Activated gamma-delta T cell treated with Interleukin-2 at 50 U/mL for 16 hours (primary cell): ENCODE measurements at regions not wholly inside any gene's neighbourhood (a gene's known extent, or its start where the extent isn't known, plus 50 kb on each side); places are given as distances from the start of the nearest gene placed in this dataset.

Experiments used
- DNase-seq: peaks from one replicate; pipeline ENCODE4 v3.0.0-alpha.2; 2020

DNA sequence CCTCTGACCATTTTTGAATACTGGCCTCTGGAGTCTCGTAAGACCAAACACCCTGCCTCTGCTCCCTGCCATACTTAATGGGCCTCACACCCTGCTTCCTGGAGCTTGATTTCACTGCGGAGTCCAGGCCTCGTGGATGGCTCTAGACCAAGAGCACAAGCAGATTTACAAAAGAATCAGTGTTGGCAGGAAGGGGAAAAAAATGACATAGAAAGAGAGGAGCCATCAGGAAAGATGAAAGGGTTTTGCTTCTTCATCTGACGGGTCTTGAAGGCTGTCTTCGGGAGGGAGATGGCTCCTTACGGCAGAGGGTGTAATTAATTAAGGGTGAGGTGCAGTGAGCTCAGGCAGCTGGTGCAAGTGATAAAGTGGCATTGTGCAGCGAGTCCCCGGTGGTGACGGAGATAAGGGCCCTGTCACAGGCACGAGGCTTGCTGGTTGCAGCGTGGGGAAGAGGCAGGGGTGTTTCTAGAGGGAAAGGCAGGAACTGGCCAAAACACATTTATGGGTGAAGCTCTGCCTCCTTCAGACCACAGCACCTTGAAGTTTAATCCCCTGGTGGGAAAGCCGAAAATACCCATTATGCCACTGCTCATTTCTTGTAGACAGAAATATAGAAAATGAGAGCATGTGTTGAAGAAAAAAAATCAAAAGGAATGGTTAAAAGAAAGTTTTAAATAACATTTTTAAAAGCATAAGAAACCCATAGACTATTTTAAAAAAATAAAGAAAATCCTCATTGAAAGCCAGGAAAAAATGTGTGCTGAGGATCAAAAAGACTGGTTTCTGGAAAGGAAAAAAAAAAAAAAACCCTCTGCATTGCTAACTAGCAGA is 128.6 kb upstream of the LRFN2 start:
- no peak for DNase-seq

DNA sequence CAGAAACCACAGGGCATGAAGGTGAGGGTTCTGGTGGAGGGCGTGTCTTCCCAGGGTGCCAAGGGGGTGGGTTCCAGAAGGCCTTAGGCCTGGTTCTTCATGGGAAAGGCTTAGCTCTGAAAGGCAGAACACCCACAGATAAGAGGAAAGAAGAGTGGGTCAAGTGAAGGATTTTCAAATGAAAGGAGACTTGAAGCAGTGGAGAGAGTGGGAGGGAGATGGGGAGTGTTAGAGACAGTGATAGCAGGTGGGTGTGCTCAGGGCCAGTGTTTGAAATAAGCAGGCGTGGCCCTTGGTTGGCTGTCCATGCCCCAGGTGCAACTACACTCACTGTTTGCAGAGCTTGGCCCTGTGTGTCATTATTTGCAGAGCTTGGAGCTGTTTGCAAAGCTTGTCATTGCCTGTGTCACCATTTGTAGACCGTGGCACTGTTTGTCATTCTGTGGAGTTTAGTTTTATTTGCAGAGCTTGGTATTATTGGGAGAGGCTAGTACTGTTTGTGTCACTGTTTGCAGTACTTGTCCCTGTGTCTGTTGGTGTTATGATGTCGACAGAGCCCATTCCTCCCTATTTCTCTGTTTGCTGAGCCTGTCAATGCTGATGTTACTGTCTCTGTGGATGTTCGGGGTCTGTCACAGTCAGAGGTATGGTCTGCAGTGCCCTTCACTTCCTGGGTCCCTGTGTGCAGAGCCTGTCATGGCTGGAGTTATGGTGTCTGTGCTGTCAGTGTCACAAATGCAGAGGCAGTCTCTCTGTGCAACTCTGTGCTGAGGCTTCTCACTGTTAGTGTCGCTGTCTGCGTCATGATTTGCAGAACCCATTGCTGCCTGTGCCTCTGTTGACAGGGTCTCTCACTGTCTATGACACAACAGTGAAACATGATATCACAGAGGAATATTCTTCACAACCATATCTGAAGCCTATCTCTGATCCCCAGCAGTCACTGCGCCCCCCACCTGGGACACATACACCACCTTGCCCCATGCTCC is 127.7 kb upstream of the LRFN2 start:
- no peak for DNase-seq

DNA sequence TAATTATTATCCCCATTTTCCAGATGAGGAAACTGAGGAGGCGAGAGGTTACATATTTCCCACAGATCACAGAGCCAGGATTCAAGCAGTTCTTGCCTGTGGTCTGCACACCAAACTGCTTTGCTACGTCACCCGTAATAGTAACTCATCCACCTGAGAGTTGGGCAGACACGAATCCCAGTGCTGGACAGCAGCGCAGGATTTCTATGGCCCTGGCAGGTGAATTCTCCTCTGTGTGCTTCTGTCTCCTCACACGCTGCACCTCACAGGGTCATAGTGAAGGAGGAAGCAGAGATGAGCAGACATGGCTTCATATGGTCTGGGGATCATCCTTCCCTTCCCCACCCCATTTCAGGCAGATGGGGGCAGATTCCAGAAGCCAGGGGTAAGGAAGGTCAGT is 127.0 kb upstream of the LRFN2 start:
- no peak for DNase-seq

DNA sequence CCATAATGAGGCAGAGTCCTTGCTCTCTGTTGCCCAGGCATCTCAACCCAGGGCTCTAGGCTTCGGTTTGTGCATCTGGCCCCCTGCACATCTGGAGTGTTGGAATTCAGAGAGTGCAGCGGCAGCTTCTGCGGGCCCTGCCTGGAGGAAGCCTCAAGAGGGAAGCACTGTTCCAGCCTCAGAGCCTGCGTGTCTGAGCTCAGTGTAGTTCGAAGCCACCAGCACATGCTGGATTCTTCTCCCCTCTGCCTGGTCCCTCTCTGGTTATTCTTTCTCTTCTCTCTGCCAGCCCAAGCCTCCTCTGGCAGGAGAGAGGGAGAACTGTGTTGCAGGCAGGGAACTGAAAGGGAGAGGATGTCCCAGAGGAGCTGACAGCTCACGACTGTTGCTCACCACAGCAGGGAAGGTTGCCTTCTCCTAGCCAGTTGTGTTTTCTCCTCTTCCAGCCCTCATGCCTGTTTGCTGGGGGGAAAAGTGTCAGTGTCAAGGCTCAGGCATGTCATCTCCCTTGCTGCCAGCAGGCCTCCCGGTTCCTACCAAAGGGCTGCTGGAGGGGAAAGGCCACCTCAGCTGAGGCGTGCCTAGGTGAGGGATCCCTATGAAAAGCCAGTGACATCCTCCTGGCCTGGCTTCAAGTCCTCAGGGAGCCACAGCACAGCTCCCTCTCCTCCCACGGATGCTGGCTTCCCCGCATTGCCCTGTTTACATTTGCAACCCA is 126.0 kb upstream of the LRFN2 start:
- no peak for DNase-seq

- no peak for DNase-seq
Measured at GRCh38 chr6:40710626-40711330, 123.6 kb upstream of the LRFN2 start.

- DNase-seq: no peak
Measured at GRCh38 chr6:40708049-40708448, 120.9 kb upstream of the LRFN2 start.

- DNase-seq: no peak
Measured at GRCh38 chr6:40706178-40706577, 119.0 kb upstream of the LRFN2 start.

GRCh38 chr6:40705354-40705753 is 118.2 kb upstream of the LRFN2 start:
- no peak for DNase-seq

DNA sequence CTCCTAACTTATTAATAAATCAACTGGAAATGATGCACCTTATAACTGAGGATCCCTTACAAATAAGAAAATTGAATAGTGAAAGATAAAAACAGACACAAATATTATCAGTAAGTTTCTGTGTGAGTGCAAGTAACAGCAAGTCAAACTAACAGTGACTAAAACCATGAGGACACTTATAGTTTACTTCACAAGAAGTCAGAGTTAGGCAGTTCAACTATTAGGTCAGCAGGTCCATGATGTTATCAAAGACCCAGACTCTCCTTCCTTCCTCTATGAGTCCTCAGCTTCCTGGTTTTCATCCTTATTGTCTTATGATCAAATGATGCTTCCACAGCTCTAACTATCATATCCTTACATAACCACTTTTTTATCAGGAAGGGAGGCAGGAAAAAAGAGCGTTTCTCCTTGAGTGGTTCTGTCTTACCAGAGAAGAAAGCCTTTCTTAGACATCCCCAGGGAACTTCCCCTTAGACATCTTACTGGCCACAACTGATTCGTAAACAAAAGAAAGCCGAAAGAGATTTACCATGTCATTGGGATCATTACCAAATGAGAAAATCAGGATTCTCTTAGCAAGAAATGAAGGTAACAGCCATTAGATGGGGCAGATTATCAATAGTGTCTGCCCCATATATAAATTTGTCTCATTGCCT is 114.3 kb upstream of the LRFN2 start:
- DNase-seq: no peak

GRCh38 chr6:40700006-40700580 is 112.9 kb upstream of the LRFN2 start:
- DNase-seq: no peak

DNA sequence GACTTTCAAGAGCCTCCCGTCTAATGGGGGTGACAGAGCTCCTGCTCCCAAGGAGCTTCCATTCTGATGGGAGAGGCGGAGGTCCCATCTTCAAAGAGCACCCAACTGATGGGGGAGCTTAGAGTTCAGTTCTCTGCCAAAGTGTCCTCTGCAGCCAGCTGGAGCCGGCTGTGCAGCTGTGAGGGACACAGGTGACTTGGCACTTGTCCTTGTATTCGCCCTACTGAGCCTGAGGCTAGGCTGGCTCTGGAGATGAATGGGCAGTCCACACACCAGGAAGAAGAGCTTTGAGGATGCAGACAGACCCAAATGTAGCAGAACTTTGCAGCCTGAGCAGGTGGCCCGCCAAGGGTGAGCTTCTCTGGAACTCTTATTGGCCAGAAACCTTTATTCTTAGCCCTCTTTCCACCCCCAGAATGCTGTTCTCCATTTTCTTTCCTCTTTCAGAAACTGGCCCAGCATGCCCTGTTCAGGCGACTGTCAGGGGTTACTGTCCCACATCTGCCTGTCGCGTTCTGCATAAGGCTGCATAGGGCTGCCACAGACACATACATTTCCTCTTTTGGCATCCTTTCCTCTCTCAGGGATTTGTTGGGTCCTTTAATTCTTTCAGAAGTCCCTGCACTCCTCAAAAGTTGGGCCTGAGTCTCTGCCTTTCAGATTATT is 108.7 kb upstream of the LRFN2 start:
- no peak for DNase-seq

- no peak for DNase-seq
Measured at GRCh38 chr6:40695114-40695513, 108.0 kb upstream of the LRFN2 start.

DNA sequence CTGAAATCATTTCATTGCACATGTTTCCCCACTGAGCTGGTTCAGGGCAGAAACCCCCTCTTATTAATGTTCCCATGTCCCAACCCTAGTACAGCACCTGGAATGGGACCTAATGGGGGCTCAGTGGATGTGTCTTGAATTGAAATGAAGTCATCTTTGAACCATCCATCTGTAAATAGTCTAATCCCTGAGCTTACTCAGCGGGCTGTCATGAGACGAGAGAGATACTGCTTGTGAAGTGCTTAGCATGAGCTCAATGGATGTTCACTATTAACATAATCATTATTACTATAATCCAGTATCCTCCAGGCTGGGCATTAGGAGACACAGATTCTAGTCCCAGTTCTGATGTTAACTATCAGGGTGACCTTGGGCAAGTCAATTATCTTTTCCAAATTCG is 106.6 kb upstream of the LRFN2 start:
- no peak for DNase-seq

DNA sequence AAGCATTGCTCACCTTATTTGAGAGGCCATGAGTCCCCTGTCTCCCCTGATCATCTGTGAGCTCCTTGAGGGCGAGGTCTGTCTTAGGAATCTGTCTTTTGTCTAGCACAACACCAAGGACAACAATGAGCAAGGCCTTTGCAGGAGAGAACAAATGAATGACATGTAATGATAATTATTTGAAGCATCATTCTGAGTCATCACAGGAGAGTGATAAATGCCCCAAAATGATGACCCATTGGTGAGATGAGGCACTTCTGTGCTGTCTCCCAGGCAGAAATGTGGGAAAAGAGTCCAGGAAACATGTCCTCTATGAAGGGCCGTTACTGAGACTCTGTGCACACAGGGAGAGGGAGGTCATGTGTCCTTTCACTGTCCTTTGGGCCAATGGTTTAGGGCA is 105.2 kb upstream of the LRFN2 start:
- DNase-seq: no peak

GRCh38 chr6:40689185-40689584 is 102.0 kb upstream of the LRFN2 start:
- no peak for DNase-seq

GRCh38 chr6:40688214-40688761 is 101.1 kb upstream of the LRFN2 start:
- no peak for DNase-seq

DNA sequence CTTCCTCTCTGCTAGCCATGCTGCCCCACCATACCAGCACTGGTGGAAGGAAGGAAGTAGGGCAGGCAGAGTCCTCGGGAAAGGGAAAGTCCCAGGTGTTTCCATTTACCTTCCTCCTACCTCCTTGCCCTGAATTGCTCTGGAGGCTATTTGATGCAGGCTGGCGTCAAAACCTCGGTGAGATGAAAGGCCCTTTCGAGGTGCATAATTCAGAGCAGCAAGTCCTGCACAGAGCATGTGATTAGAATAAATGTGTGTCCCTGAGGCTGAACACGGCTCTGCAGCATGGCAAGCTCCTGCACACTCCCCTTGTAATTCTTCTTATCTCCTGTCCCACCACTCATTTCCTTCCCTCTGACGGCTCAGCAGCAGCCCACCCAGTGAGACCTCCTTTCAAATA is 98.7 kb upstream of the LRFN2 start:
- DNase-seq: no peak

GRCh38 chr6:40681622-40682021 is 94.5 kb upstream of the LRFN2 start:
- no peak for DNase-seq

- no peak for DNase-seq
Measured at GRCh38 chr6:40678941-40679340, 91.8 kb upstream of the LRFN2 start.

- no peak for DNase-seq
Measured at GRCh38 chr6:40674170-40674569, 87.0 kb upstream of the LRFN2 start.

DNA sequence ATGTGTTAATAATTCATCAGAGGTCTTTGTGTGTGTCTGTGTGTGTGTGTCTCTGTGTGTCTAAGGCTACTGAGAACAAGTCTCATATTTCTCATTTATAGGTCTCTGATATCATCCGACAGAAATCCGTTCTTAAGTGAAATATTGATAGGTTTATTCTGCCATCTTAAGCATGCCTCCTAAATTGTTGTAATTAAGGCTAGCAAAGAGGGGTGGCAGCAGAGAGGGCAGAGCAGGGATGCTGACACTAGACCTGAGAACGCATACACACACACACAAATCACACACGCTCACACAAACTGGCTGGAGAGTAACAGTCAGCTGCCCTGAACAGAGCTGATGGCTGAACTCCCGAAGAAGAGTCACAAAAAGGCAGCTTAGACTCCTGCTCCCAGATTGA is 84.9 kb upstream of the LRFN2 start:
- DNase-seq: no peak
